Mucosa of descending colon (tissue), 3 donors: ENCODE measurements at regions not wholly inside any gene's neighbourhood (a gene's known extent, or its start where the extent isn't known, plus 50 kb on each side); places are given as distances from the start of the nearest gene placed in this dataset.

Experiments used
- ATAC-seq: fragments of 200-7000 bp; cut with Tn5 transposase; one replicate; pipeline ENCODE4 v1.9.1; 2020; ENCODE audit warnings: mild to moderate bottlenecking, moderate library complexity
- DNase-seq, 3 donors: peaks; one replicate each; pipeline ENCODE4 v3.0.0-alpha.2; 2020
- H3K36me3 ChIP-seq: fragments of 200-600 bp; one replicate; pipeline ENCODE4 v1.8.0; 2021; ENCODE audit warnings: low read depth, mild to moderate bottlenecking
- H3K4me1 ChIP-seq: fragments of 200-600 bp; one replicate; pipeline ENCODE4 v1.8.0; 2021; ENCODE audit warnings: low read depth, mild to moderate bottlenecking
- H3K4me3 ChIP-seq: fragments of 200-600 bp; one replicate; pipeline ENCODE4 v1.8.0; 2021; ENCODE audit warnings: mild to moderate bottlenecking
- H3K9me3 ChIP-seq: fragments of 200-600 bp; one replicate; pipeline ENCODE4 v1.8.0; 2021; ENCODE audit warnings: mild to moderate bottlenecking
- intact Hi-C, 2 donors: fragments of 100-400 bp; cut with DNase I in 1 of 2; cut with micrococcal nuclease in 1 of 2; formaldehyde crosslinking; loops; one replicate each; pipeline versions ENCODE4 v1.11.0 to v1.11.1; 2022; cut with DNase I, micrococcal nuclease
- TF ChIP-seq, protein P1 (sequence below): fragments of 200-600 bp; IDR thresholded peaks from one replicate; pipeline ENCODE4 v1.8.0; 2022; ENCODE audit warnings: antibody characterized with exemption, mild to moderate bottlenecking
- donor health status: DM: no; HTN: no; CAD: no; lungs with moderate emphysema.
- donor health status: DM: no; HTN: no; CAD: no.
- donor health status: DM: no; HTN: yes; CAD: no.

GRCh38 chr1:219703368-219703639, 90.4 kb upstream of the ZC3H11B start:
- Histone ChIP-seq H3K9me3 (no peaks in the 10 kb centered on the region), H3K4me3 (no peak overlapping the region), H3K36me3 (no peaks in the 10 kb centered on the region), H3K4me1 (no peaks in the 10 kb centered on the region)
- TF ChIP-seq, protein P1, sequence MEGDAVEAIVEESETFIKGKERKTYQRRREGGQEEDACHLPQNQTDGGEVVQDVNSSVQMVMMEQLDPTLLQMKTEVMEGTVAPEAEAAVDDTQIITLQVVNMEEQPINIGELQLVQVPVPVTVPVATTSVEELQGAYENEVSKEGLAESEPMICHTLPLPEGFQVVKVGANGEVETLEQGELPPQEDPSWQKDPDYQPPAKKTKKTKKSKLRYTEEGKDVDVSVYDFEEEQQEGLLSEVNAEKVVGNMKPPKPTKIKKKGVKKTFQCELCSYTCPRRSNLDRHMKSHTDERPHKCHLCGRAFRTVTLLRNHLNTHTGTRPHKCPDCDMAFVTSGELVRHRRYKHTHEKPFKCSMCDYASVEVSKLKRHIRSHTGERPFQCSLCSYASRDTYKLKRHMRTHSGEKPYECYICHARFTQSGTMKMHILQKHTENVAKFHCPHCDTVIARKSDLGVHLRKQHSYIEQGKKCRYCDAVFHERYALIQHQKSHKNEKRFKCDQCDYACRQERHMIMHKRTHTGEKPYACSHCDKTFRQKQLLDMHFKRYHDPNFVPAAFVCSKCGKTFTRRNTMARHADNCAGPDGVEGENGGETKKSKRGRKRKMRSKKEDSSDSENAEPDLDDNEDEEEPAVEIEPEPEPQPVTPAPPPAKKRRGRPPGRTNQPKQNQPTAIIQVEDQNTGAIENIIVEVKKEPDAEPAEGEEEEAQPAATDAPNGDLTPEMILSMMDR = no peak
- no peak for ATAC-seq
- intact Hi-C loops = no loop called here
- DNase-seq = no peak

GRCh38 chr1:219701476-219701875, 88.6 kb upstream of the ZC3H11B start:
- intact Hi-C loops = no loop called here

DNA sequence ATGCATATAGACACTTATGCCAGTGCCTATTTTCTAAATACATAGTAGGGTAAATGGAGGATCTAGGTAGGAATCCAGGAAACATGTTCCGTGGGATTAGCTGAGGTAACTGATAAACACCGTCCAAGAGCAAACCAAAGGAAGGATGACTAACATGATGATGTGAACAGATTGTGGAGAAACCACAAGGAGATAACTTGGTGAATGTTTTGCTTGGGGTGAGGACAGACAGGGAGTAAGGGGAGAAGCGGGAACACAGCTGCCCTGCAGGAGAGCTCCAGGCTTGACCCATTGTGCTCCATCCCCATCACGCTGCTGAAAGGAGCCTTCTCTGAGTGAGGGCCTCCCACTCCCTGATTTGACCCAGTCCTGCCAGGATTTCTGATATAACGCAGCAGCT, 87.0 kb upstream of the ZC3H11B start:
- TF ChIP-seq, protein P1 = no peak
- Histone ChIP-seq H3K9me3 (no peaks in the 10 kb centered on the region), H3K4me3 (no peak overlapping the region), H3K36me3 (no peaks in the 10 kb centered on the region), H3K4me1 (no peaks in the 10 kb centered on the region)
- intact Hi-C loops = no loop called here
- ATAC-seq (no peak), DNase-seq (no peak)

More at GRCh38 chr1:219701476-219701875, 88.6 kb upstream of the ZC3H11B start:
- Histone ChIP-seq H3K4me1 (no peaks in the 10 kb centered on the region), H3K4me3 (no peak overlapping the region), H3K36me3 (no peaks in the 10 kb centered on the region), H3K9me3 (no peaks in the 10 kb centered on the region)
- TF ChIP-seq, protein P1 = no peak
- ATAC-seq = no peak
- DNase-seq = no peak

DNA sequence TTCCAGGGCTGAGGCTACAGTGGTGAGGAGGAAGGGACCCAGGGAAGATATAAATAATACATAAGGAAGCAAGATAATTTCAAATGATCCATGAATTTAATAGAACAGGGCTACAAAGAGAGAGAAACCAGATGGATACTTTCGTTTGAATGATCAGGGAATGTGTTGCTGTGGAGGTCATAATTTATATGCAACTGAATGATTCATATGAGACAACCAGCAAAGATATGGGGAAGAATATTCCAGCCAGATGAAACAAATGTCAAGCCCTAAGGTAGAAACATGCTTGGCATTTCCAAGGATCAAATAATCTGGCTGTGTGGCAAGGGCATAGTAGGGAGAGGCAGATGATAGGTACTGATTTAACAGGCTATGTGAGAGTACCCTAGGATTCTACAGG, 84.8 kb upstream of the ZC3H11B start:
- H3K9me3 ChIP-seq = no peaks in the 10 kb centered on the region
- no peak overlapping the region for H3K4me3 ChIP-seq
- TF ChIP-seq, protein P1 = no peak
- DNase-seq (no peak), ATAC-seq (no peak)
- no peaks in the 10 kb centered on the region for H3K36me3 ChIP-seq
- no peaks in the 10 kb centered on the region for H3K4me1 ChIP-seq
- intact Hi-C loops = no loop called here

DNA sequence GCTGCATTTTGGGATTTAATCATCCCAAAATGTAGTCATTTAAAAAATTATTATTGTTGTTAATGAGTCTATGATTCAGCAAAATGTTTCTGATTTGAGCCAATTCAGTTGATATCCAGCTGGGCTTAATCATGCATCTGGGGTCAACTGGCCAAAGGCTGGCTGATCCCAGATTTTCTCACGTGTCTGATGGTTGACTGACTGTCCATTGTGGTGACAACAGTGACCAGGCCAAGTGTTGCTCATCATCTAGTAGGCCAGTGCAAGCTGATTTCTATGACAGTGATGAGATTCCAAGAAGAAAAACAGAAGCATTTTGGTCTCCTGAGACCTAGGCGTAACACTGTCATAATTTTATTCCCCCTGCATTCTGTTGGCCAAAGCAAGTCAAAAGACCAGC, 80.1 kb upstream of the ZC3H11B start:
- intact Hi-C loops = no loop called here
- Histone ChIP-seq H3K9me3 (no peaks in the 10 kb centered on the region), H3K4me1 (no peaks in the 10 kb centered on the region), H3K4me3 (no peak overlapping the region), H3K36me3 (no peaks in the 10 kb centered on the region)
- DNase-seq = peak in 1 of 3 donors; percentile 3
- TF ChIP-seq, protein P1 = no peak
- no peak for ATAC-seq

DNA sequence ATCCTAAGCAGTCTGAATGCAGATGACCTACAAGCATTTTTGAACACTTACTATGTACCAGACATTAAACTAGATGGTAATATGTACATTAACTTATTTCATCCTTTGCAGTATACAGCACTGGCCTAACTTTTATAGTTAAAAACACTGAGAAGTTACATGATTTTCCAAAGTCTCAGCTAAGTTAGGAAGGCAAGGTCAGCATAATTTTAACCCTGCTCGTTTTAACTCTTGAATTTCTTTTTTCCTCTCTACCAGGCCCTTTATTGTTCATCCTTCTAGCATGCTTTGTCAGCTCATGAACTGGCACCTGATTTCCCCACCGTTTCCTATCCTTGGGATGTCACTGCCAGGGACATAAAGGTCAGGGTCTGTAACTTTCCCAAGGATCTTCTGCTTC, 76.9 kb upstream of the ZC3H11B start:
- intact Hi-C loops = no loop called here
- Histone ChIP-seq H3K4me1 (no peaks in the 10 kb centered on the region), H3K4me3 (no peak overlapping the region), H3K9me3 (no peaks in the 10 kb centered on the region), H3K36me3 (no peaks in the 10 kb centered on the region)
- TF ChIP-seq, protein P1 = no peak
- DNase-seq (no peak), ATAC-seq (no peak)
